ENCODE measurements at regions not wholly inside any gene's neighbourhood (a gene's known extent, or its start where the extent isn't known, plus 50 kb on each side); places are given as distances from the start of the nearest gene placed in this dataset.
A peak's percentile ranks its signal among the peaks of the same experiment; 100 is the strongest.

DNA sequence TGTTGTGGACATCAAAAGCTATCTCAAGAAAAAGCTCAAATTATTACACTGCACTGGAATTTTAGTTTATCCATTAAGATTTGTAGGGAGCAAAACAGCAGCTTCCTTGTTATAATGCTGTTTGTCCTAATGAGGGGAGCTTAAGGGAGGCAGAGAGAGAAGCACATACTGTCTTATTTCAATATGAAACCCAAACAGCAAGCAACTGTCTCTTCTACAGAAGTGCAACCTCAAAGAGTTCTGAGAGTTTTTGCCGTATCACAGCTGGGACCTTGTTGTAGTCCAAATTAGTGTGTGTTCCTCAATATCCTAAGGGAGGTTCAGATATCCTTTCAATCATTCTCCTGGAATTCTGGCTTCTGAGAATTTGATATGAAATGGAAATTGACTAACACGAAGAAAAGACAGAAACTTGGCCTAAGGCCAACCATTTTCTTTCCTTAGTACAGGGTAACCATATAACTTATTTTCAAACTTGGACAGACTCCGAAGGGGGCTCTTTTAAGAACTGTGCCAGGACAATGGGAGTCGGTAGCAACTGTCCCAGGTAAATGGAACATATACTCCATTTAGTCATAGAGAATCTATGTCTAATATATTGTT is 149.3 kb upstream of the CCN2 start:
- no peak for DNase-seq (ENCODE audit: low read depth in 2 of 2)

DNA sequence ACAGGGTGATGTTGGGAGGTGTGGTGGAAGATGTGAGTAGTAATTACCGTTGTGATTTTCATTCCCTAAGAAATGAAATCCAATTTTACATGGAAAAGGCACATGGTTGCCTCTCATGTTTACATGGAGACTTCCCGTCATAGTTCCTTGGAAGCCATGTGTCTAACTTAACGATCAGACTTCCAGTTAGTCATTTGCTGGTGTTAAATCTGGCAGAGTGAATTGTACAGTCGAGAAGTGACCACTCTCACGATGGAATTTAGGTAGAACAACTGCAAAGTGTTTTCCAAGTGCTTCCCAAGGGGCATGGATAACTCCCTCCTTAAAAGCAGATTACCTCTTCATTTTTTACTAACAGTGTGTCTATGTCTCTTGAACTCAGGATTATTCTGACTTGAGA is 145.8 kb upstream of the CCN2 start:
- no peak for DNase-seq (ENCODE audit: low read depth in 2 of 2)

DNA sequence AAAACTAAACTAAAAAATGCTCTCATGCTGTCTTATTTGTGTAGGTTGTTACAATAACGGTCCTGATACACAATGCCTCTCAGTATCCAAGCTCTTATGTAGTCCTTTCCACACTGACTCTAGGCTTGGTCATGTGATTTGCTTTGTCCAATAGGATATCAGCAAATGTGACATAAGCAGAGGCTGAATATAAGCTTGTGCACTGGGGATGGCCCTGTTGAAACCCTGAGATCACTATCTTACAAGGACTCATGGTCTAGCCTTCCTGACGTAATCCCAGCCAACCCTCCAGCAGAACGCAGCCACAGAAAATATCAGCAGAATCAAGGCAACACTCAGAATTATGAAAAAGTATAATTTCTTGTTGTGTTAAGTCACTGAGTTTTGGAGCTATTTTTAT is 145.1 kb upstream of the CCN2 start:
- no peak for DNase-seq (ENCODE audit: low read depth in 2 of 2)

DNA sequence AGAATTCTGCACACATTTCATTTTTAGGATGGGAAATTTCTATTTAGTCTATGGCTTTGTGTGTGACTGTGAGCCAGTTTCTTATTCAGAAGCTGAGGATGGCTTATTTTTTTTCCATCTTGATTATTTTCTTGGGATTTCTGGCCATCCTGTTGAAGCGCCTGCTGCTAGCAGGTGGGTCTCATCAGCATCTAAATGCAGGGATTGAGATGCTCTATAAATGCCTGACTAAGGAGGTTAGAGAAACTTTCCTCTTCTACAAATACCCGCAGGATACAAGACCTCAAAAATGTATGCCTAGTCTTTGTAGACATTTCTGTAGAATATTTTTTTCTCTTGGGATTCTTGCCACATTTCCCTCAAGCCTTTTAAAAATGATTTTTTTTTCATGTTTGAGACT is 138.0 kb upstream of the CCN2 start:
- DNase-seq (ENCODE audit: low read depth in 2 of 2): no peak

DNA sequence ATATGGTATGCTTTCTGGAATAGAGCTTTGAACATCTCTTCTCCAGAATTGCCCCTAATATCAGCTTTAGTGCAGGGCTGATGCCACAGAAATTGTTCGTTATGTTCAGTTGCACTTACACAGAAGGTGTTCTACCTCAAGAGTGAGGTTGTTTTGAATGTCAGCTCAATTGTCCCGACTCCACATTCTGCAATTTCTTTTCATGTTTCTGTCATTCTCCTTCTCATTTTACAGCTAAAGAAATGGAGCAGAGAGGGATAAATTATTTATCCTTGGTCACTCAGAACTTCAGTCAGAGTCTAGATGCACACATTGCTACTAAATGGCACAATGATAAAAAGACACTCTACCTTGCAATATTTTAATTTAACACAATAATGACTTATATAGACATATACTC is 137.0 kb upstream of the CCN2 start:
- no peak for DNase-seq (ENCODE audit: low read depth in 2 of 2)

DNA sequence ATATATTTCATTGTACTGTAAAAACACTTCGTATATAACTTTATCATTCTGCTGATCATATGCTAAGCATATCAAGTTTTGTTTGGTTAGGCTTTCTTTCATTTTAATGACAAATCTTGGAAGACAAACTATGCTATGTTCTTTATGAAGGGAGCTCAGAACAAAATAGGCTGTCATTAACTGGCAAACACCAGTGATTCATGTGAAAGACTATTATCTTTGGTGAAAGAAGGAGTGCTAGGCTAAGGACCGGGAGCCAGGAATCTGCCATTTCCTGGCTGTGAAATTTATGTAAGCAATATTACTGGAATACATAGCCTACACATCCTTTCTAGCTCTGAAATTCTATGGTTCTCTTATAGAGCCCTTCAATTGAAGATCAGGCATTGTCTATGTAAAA is 136.2 kb upstream of the CCN2 start:
- peak; percentile 81 for DNase-seq (ENCODE audit: low read depth in 2 of 2)

DNA sequence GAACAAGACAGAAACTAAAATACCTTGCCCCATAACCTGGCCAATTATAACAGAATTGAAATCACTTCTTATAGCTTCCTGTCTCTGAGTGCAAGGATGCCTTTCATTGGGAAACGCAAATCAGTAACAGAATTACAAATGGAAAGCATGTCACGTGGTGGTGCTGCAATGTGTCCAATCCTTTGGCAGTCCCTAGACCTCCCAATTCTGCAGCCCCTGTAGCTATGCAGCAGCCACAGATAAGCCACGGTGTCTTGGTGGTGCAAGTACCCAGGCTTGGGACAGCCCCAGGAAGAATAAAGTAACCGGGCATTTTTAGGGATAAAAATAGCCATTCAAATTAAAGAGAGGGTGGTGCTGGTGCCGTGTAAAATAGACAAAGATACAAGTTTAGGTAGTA is 134.6 kb upstream of the CCN2 start:
- no peak for DNase-seq (ENCODE audit: low read depth in 2 of 2)

DNA sequence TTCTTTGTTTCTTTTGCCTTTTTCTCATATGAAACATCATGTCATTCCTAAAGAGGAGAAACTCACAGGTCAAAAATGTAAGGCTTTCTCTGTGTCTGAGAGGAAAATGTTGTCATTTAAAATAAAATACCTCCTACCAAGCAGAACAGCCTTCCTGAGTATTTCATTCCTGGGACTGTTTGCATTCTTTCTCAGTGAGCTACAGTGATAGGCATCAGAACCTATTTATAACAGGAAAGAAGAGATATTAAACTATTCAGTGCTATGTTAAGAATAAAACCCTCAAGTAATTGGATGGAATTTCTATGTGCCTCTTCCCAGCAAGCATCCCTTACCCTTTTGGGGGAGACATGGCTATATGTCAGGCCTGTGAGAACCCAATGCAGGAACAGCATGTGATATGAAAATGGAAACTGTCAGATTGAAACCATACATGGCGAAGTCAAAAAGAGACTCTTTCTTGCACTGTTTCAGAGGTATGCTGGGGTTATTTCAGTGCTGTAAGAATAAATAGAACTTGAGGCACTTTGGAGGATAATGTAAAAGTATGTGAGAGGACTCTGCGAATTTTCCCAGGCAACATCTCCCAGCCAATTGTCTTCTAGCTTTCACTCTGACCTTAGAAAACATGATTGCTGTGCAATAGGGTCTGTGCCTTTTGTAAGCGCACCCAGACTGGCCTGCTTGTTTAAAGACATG is 133.8 kb upstream of the CCN2 start:
- peak; percentile 98 for DNase-seq (ENCODE audit: low read depth in 2 of 2)

DNA sequence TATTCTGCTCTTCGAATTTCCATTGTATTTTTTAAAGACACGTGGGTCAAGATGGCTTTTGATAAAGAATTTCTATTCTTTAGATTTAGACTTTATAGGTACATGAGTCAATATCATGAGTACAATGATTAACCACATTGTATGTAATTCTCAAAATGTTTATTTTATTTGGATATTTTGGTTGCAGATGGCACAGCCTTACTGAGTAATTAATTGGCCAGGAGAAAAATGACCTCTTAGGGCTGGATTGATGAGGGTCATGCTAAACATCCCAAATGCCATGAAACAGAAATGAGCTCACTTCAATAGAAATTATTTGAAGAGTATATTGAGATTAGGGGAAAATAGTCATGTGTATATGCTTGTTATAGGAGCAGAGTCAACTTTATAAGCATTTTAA is 131.2 kb upstream of the CCN2 start:
- DNase-seq (ENCODE audit: low read depth in 2 of 2): no peak

DNA sequence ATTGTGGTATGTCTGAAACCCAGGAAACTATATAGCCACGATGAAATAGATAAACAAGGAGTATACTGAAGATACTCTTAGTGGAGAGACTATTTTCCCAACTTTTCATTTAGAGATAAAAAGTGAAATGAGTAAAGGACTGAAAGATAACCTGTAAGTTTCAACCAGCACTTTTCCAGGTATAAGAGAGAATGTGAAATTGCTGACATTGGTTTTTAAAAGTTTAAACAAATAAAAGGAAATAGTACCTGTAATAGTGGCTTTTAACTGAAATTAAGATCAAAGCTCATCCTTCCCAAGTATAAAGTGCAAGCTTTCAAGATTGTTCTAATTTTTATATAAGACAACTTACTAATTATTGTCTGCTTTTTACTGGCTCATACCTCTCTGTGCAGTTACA is 130.2 kb upstream of the CCN2 start:
- no peak for DNase-seq (ENCODE audit: low read depth in 2 of 2)

DNA sequence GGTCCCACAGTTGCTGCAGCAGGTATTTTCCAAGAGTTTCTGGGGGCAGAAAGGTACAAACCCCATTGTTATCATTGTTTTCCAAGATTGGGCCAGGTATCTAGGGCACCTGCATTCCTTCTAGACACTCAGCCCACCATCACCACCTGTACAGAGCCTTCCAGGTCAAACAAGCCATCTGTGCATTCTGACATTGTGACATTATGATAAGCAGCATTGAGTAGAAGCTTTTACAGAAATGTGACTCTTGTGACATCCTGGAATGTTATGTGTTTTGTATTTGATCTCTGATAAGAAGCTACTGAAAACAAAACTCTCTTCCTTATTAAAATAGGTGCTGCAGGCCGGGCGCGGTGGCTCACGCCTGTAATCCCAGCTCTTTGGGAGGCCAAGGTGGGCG is 128.1 kb upstream of the CCN2 start:
- DNase-seq (ENCODE audit: low read depth in 2 of 2): no peak

DNA sequence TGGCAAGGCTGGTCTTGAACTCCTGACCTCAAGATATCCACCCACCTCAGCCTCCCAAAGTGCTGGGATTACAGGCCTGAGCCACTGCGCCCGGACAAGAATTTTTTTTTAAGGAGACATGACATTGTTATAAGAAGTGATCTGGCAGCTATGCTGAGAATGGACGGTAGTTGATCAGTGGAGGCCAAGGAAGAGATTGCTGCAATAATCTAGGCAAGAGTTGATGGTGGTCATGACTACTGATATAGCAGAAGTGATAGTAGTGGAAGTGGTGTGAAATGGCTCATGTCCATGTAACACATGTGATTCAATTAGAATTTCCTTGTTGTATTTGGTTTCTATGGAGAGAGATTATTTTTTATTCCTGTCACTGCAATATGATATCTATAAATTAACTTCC is 125.3 kb upstream of the CCN2 start:
- DNase-seq (ENCODE audit: low read depth in 2 of 2): no peak

DNA sequence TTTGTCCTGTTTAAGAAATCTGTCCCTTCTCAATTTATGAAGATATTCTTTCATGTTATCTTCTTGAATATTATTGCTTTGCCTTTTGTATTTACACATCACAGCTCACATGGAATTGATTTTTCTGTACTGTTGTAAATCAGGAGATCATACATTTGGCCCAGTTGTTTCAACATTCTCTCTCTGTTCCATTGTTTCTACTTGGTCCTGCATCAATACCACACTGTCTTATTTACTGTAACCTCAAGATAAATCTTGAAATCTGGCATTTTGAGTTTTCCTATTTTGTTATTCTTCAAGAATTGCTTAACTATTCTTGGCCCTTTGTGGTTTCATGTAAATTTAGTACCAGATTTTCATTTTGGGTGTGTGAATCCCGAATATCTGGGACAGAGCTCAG is 121.7 kb upstream of the CCN2 start:
- DNase-seq (ENCODE audit: low read depth in 2 of 2): no peak

DNA sequence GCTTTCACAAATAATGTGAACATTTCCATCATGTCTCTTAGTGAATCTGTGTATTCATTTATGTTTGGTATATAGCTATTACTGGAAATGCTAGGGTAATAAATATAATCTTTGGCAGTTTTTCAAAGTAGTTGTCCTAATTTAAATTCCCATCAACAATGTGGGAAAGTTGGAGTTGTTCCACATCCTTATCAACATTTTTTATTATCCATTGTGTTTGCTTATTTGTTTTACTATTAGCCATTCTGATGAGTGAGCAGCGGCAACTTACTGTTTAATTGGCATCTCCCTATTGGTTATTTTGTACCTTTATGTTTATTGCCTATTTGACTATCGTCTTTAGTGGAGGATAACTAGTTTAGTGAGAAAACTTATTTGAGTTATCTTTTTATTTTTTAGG is 121.1 kb upstream of the CCN2 start:
- no peak for DNase-seq (ENCODE audit: low read depth in 2 of 2)

DNA sequence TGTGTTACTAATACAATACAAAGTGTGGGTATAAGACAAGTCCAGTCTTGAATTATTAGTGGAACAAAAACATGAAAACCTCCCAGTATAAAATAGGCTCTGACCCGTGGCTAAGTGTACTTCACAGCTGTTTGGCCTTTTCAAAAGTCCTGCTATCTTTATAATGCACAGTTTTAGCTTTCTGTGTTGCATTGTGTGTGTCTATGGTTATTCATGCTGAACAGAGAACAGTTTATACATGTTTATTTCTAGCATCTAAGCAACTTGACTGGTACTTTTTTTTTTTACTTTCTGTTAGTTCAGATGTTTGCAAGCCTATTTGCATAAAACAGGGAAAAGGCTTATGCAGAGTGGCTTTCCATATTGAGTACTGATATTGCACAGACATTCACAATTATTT is 119.2 kb upstream of the CCN2 start:
- DNase-seq (ENCODE audit: low read depth in 2 of 2): no peak

DNA sequence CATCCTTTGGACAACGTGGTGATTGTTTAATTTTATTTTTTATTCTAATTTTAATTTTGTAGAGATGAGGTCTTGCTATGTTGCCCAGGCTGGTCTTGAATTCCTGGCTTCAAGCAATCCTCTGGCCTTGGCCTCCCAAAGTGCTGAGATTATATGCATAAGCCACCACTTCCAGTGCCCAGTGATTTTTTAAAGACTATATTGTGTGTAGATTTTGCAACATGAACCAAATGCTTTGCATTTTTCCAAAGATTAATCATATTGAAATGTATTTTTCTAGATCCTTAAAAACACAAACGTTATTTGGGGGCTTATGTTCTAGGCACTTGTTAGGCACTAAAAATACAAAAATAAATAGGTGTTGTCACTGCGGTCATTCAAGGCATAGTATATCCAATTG is 117.6 kb upstream of the CCN2 start:
- DNase-seq (ENCODE audit: low read depth in 2 of 2): no peak

DNA sequence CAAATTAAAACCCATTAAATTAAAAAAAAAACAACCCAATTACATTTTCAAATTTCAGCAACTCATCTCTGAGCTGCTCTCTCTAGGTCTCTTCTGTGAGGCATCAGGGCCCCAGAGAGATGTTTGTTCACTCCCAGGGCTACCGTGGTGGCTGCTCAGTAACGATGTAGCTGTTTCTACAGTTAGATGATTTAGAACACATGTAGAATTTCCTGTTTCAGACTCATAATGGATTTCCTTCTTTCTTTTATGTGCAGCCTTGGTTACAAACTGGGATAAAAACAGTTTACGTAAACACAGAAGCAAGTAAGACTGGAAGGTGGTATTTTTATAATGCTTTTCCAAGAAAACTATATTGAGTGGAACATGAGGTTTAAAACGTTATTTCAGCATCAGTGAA is 116.1 kb upstream of the CCN2 start:
- DNase-seq (ENCODE audit: low read depth in 2 of 2): no peak

DNA sequence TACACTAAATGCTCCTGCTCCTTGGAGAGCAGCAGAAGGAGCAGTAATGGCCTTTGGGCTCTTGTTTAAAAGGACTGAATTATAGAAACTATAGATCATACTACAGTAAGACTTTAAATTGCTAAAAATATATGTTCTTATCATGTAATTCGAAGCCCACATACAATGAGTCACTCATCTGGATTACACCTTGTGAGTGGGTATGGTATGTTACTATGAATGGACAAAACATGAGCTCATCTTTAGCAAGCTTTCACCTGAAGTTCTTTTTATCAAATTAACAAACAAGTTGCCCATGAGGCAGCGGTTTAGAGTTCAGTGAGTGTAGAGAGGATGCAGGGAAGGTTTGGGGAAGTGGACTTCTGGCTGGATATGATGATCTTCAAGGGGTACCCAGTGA is 114.4 kb upstream of the CCN2 start:
- no peak for DNase-seq (ENCODE audit: low read depth in 2 of 2)

DNA sequence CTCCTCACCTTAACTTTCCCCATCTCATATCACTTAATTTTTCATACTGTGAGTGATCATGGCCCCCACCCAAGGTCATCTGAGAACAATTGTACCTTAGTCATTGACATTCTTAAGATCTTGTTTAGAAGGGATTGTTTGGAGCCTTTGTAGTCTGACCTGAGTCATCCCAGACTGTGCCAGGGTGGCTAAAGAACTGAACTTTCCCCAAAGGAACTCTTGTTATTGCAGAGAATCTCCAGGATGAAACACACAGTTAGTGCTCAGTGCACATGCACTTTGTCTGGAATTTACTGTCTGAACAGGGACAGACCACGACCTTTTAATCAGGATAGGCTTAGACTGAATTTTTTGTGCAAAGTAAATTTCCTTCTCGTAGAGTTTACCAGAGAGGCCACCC is 112.6 kb upstream of the CCN2 start:
- no peak for DNase-seq (ENCODE audit: low read depth in 2 of 2)

DNA sequence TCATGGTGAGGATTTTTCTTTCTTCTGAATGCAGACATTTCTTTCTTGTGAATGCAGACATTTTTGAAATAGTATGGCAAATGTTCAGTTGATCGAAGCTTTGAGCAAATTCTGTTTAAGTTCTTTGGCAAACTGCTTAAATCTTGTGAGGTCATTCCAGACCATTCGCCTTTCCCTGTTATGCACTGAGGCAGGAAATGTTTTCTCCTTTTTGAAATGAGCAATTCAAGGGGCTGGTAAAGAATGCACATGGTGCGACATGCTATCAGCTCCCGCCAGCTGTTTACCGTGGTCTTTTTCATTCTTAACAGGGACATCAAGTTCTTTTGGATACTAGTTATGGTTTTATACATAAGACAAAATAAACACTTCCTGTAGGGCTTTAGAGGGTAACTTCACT is 112.0 kb upstream of the CCN2 start:
- DNase-seq (ENCODE audit: low read depth in 2 of 2): no peak

DNA sequence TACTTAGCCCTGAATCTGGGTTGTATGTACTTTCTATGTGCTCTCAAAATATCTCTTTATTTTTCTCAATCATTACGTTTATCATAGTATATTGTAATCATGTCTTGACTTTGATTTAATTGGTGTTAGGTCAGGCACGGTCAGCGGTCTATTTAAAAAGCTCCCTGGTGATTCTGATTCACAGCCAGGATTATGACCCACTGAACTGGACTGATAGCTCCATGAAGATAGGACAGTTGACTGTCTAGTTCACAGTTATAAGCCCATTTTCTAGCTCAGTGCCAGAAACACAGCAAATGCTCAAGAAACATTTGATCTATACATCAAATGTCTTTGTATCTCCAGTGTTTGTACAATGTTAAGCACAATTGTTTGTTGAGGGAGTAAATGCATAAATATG is 111.5 kb upstream of the CCN2 start:
- DNase-seq (ENCODE audit: low read depth in 2 of 2): no peak

DNA sequence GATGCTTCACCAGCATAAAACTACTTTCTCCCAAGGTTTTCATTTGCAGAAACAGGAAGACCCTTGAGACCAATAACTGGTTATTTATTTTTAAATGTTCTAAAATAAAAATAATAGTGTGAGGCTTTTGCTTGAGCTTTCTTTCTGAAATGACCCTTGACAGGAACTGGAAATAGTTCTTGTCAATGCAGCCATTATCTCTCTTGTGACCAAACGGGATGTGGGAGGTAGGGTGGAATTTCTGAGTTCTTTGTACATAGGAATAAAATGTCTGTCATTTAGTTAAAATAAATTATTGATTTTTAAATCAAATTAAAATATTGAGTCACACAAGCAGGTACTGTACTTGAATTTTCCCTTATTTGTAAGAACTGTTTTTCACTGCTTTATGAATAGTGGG is 110.2 kb upstream of the CCN2 start:
- DNase-seq (ENCODE audit: low read depth in 2 of 2): no peak

DNA sequence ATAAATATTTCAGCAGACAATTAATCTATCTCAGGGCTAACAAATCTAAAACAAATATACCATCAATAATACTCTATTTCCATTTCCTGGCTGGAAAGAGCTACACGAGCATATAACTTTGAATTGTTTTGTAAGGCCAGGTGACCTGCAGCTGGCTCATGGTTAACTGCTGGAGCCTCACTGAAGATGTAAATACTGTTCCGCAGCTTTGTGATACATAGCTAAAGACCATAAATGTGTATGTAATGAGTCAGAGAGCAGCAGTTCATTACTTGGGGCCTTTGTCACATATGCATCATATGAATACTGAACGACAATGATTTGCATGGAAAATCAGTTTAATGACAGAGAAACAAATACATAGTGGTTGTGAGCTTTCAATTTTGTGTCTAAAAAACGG is 109.4 kb upstream of the CCN2 start:
- peak; percentile 71 to 73 for DNase-seq (ENCODE audit: low read depth in 2 of 2)

DNA sequence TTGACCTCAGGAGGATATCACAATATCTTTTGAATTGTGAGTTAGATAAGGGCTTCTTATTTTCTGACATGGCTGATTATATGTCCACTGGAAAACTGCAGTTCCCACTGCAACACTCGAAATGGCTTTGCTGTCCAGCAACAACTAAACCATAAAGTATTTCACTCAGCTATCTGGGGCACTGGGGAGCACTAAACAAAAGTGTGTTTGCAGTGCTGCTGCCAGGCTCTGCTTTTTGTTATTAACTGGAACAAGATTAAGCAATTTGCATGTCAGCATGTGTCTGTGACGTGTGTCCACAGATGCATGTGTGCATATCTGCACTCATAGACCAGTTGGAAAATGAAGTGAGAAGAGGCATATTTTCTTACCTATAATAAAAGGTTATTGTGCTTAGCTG is 107.8 kb upstream of the CCN2 start:
- no peak for DNase-seq (ENCODE audit: low read depth in 2 of 2)
